HUDEP-2 (cell line): ENCODE measurements at regions not wholly inside any gene's neighbourhood (a gene's known extent, or its start where the extent isn't known, plus 50 kb on each side); places are given as distances from the start of the nearest gene placed in this dataset.

ENCODE experiments used
- DNase-seq, 76 experiments: peaks; one replicate each; lab custom pipeline; 2025; ENCODE audit not compliant: unreplicated experiment in 76 of 76; lab: John Stamatoyannopoulos, UW

DNA sequence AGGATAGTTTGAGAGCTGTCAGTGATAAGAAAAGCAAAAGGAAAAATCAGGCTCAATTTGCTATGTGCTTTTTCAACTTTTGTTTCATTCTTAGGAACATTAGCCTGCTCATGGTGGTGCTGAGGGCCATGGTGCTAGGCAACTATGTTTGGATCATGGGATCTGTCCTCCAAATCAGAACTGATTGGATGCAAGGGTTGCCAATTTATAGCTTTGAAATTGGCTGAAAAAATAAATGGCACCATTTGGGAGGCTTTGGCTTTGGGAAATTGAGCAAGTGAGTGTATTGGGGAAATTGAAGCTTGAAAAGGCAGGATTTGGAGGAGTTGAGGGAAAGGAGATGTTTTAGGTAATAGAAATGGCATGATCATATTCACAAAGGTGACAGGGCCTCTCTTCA lies 103.8 kb downstream of the CYP26A1 start:
- DNase-seq, result no peak

DNA sequence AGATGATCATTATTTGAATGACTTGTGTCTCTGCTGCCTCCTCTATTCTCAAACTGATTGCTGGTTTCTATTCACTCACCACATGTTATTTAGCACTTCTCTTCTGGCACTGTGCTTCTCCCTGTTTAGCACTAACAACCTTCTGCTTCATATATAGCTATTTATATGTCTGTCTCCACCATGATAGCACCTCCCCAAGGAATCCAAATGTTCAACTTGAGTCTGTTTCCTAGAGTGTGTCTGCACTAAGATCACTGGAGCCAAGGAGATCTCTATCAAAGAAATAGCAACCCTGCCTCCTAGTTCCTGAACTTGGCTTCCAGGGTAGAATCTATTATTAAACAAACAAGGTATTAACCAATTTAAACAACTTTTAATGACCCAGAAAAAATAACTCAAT lies 104.5 kb downstream of the CYP26A1 start:
- DNase-seq, result no peak

DNA sequence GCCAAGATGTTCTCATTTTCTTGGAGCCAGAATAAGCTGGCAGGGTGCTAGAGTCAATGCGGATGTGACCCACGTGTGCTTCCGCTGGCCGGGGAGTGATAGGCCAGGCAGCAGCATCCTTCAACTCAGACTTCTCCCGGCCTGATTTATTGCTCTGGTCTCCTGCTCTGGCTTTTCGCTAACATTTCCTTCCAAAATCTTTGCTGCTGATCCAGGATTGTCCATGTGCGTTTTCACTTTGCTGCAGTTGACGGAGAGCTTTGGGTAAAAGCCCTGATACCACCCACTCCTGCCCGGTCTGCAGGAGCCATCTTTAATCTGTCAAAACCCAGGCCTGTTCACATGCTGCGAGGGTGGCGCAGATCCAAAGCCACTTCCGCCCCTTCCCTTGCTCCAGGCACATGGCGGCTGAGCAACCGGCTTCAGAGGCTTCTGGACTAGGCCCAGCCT lies 106.8 kb downstream of the CYP26A1 start:
- peak in 1 of 76 experiments; percentile 9 for DNase-seq

DNA sequence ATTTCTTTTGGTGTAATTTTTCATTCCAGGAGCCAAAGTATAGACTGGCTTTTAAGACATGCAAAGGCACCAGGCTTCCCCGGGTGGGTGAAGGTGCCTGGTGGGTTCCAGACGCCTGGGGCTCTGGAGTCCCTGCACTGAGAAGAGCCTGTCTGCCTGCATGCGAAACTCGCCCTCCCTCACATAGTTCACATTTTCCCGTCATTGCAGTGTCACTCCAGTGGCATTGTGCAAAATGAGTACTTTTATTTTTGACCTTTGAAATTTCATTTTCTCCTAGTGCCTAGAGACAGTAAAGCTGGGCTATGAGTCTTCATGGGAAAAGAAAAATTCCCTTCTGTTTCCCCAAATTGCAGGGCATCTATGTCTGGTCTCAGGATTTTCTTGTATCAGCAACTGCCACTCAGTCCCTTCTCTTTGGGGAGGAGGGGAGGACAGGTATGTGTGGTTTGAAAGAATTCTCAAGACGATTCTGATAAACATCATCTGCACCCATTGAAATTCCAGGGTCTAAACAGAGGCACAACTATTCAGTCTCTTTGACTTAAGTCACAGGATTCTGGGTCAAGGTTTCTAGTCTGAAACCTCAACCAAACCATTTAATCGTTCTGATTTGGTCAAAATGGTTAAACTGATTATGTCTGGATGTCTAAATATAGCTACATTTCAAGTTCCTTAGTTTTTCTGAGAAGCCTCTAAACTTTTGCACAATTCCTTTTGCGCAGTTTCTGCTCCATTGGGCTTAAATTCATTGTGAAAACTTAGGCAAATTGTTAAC lies 107.8 kb downstream of the CYP26A1 start:
- no peak for DNase-seq

DNA sequence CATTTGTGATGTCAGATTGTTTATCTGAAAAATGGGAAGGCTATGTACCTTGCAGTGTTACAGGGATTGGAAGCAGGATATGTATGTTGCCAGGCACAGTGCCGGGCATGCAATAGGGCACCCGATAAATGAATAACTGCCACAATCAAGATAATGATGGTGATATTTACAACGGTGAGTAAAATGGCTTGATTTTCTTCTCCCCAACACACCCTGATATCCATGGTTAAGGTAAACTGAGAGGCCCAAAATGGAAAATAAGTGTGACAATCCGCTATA lies 108.3 kb downstream of the CYP26A1 start:
- no peak for DNase-seq

DNA sequence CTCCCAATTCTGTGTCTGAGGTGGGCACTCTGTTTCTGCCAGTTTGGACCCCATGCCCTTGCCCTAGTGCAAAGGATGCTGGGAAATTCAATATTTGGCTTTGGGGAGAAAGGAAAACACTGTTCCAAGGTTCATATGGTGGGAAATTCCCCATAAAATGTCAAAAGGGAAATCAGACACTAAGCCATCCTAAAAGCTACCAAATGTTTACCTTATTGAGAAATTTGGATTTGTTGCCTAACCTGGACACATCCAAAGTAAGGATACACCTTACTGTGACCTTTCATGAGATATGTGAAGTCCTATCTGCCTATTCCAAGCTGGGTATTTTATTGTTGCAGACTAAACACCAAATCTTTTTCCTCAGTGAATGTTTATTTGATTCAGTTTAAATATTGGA lies 109.1 kb downstream of the CYP26A1 start:
- no peak for DNase-seq

DNA sequence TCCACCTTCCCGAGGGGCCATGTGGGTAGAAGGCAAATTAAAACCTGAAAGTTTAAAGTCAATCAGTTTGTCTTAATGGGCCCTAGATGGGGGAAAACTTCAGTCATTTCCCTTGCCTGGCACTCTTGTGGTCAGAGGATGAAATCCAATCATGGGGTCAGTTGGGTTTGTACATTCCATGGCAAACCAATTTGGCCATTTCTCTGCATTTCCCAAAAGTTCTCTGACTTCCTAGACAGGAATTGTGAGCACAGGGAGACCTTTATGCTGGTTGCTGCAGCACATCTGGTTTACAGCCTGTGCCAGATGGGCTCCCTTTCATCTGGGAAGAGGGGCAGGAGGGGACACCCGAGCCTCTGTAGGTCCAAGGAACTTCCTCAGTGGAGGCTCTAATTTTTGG lies 113.0 kb downstream of the CYP26A1 start:
- DNase-seq, result no peak

DNA sequence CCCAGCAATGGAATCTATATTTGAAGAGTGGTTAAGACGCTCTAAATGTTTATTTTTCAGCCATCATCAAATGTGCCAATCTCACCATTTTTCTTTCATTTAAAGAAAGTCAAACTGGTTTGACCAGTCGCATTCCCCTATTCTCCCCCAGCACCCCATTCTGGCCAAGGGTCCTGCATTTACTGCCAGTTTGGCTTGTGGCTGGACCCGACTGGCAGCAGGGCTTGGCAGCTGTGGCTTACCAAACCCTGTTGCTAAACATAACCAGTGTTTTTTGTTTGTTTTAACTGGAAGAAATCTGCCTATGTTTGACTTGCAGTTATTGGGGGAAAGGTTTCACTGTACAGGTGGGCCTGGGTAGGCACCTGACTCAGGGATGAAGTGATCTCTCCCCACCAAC lies 116.3 kb downstream of the CYP26A1 start:
- no peak for DNase-seq

DNA sequence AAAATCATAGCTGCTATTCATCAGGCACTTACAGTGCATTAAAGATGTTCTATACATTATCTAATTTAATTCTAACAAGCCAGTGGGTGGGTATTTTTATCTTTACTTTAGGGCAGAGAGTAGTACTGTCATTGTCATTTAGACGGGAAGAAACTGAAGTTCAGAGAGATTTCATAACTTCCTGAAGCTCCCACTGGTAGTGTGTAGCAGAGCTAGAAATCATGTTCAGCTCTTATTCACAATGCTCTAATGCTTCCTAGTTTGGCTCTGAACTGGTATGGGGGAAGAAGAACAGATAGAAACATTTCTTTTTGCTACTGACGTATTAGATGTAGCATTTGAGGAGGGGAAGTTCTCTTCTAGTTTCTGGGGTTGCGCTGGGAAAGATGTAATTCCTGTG lies 116.7 kb downstream of the CYP26A1 start:
- DNase-seq, result no peak

DNA sequence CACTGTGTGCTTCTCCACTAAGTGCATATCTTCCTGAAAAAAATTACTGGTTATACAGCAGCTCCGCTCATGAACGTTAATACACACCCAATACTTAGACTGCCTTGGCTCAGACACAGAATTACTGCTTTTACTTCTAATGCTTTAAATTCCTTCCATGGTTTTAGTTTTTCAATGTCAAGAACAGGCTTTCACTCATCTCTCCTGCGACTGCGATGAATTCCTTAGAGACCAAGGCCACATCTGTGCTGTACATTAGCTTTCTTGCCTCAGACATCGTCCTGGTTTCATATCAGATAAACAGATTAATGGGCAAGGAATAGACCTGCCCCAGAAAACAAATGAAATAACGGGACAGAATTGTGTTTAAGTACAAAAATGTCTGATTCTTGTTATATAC lies 120.2 kb downstream of the CYP26A1 start:
- no peak for DNase-seq

DNA sequence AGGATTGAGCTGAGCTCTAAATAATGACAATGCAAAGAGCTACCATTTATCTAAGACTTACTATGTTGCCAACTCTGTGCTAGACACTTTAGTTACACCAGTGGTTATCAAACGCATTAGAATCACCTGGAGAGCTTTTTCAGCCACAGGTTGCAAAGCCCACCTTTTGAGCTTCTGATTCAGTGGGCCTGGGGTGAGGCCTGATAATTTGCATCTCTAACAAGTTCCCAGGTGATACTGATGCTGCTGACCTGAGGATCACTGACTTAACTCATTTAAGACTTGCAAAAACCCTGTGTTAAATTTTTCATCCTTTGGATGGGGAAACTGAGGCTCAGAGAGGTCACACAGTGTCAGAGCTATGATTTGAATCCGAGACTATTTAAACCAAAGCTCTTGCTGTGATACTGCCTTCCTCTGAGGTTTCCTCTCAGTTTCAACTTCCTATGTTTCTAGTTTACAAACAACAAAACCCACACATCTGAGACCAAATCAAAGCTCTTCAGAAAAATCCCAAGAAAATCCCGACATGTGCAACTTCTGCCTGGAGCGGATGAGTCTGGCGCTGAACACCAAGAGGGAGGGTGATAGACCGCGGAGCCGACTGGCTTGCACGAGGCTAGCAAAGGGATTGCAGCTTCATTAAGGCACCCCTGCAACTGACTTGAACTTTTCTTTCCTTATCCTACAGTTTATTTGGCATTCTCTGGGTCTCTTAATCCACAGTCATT lies 124.9 kb downstream of the CYP26A1 start:
- DNase-seq, result no peak

DNA sequence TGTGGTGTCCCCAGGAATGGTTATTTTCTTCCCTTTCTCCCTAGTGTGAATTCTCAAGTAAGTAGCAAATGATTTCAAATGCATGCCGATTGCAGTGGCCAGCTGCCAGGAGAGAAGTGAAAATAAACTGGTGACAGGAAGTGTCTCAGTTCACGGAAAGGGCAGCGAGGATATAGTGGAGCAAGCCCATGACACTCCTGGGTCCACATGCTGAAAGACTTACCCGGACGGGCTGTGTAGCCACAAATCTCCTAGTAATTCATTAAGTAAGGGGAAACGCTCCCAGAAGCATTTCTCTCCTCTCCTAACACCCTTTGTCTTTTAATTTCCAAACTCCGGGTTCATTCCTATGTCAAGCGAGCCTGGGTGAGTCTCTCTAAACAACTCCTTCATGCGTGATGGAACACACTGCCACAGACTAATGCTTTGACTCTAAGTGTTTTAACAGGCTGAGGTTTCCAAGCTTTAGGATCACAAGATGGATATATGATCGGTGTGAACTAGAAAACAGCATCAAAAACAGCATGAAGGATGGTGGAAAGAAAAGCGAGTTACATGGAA lies 125.6 kb downstream of the CYP26A1 start:
- no peak for DNase-seq

DNA sequence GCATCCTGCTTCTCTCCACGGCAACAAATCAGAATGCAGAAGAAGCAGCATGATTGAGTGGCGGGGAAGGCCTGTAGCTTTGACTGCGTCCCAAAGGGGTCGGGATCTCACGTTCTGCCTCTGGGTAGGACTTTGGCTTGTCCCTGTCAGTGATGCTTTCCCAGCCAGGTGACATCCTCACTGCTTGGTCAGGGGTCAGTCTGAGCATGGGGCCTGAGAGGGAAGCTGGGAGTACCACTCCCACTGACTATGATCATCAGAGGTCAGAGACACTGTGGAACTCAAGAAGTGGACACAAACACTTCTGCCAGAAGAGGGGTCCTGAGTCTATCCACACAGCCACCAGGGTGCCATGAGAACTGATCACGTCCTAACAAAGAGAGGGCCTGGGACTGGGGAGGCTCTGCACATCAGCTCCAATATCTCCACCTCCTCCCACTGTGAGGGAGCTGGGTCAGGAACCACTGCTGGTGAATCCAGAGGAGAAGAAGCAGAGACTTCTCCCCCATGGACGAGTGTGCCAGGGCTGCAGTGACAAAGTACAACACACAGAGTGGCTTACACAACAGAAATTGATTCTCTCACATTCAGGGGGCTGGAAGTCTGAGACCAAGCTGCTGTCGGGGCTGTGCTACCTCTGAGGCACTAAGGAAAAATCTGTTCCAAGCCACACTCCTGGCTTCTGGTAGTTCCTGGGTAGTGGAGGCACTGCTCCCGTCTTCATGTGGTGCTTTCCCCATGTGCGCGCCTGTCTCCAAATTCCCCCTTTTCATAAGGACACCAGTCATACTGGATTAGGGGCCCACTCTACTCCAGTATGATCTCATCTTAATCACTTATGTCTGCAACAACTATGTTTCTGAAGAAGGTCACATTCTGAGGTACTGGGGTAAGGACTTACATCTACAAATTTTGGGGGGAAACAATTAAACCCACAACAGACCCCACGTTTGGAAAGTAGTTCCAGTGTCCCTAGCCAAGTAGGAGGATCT lies 131.1 kb downstream of the CYP26A1 start:
- DNase-seq, result no peak

DNA sequence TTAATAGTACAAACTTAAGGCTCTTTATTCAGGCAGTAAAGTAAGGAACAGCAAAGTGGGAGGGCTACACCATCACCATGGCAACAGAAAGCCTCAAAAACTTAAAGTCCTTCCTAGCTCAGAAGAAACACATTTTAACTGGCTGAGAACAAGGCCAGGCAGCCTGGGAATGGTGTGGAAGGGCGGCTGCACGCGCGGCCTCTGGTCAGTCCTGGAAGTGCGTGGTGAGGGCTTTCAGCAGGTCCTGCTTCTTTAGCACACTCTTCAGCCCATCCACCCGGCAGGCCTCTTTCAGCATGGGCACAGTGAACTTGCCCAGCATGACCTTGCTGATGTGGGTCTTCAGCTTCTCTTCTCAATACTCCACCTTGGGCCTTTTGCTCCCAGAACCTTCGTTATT lies 133.0 kb downstream of the CYP26A1 start:
- no peak for DNase-seq

DNA sequence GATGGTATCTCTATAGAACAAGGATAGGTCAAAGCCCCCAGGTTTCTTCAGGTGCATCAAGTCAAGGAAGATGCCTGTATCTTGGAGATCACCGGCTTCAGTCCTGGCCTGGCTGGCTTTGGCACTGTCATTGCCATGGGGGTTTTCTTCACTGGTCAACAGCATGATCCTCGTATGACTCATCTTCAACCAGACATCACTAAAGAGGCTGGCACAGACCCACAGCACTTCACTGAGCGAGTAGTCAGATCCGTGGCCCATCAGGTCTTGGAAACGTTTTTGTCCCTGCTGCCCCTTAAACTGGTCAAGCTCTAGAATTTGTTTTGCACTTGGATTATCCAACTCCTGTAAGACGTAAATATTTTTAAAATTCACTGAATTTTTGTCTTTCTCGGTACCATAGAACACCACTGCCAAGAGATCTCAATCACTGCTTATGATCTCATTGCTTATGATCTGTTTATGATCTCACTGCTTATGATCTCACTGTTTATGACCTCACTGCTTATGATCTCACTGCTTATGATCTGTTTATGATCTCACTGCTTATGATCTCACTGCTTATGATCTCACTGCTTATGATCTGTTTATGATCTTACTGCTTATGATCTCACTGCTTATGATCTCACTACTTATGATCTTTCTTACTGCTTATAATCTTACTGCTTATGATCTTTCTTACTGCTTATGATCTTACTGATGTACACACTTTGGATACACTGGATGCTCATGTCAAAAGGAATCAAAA lies 135.2 kb downstream of the CYP26A1 start:
- DNase-seq, result no peak

DNA sequence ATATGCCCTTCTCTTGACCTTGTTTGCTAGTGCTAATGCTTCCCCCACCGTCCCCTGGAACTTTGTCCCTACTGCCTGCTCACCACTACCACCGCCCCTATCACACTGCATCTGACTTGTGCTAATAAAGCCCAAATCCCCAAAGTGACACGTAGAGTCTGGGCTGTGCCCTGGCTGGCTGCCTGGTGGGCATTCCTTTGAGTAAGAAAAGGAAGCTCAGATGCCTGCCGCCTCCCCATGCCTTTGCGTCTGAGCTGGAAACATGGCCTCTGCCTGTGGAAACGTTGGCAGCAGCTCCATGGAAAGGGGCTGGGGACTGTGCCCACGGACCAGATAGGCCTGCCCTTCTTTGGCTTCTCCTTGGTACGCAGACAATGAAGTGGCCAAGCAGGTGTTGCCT lies 138.3 kb downstream of the CYP26A1 start:
- no peak for DNase-seq

DNA sequence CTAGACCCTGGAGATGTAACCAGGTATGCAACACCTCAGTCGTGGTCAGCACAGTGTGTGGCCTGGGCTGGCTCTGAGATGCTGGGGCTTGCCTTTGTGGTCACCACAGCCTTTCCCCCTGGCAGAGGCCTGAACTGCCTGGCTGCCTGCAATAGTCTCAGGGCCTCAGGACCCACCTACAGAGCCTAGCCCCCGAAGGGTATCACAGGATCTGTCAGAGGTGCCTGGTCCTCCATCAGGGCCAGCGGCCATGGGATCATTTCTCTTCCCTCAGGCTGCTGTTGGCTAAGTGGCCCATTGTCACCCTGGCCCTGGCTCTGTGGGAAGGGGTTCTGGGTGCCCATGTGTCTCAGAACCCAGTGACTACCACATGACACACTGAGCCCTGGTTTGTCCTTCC lies 141.6 kb downstream of the CYP26A1 start:
- no peak for DNase-seq

DNA sequence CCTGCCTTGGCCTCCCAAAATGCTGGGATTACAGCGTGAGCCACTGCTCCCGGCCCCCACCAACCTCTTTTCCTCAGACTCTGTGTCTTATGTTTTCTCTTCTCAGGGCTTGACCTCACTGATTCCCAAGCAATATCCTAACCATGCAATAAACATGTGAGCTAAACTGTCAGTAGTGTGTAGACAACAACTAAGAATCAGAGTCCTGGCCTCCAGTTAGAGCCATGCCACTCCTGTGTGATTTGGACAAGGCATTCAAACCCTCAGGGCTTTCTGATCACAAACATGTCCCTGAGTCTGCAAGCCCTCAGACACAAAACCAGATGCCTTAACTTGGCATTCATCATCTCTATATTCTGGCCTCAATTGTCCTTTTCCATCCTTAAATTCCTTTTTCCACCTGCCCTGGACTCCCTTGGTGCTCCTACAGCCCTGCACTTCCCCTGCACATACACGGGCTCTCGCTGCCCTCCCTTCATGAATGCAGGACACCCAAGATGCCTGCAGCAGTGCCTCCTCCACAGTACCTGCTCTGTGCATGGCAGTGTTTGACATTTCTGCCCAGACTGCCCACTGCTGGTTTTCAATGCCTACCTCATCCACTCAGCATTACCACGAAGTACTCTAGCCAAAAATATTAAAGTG lies 142.8 kb downstream of the CYP26A1 start:
- DNase-seq, result no peak

DNA sequence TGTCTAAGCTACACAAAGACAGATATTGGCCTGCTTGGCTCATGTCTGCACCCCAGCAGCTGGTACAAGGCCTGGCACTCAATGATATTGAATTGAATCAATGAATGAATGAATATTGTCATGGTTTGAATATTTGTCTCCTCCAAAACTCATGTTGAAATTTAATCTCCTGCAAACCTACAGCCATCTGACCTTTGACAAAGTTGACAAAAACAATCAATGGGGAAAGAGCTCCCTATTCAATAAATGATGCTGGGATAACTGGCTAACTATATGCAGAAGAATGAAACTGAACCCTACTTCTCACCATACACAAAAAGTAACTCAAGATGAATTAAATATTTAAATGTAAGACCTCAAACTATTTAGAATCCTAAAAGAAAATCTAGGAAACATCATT lies 144.7 kb downstream of the CYP26A1 start:
- no peak for DNase-seq

DNA sequence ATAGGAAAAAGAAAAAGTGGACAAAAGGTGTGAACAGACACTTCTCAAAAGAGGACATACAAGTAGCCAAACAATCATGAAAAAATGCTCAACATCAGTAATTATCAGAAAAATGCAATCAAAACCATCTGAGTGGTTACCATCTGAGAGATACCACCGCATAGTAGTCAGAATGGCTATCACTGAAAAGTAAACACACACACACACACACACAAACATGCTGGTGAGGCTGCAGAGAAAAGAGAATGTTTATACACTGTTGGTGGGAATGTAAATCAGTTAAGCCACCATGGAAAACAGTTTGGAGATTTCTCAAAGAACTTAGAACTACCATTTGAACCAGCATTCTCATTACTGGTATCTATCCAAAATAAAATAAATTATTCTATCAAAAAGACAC lies 145.7 kb downstream of the CYP26A1 start:
- no peak for DNase-seq
